ENCODE measurements at regions not wholly inside any gene's neighbourhood (a gene's known extent, or its start where the extent isn't known, plus 50 kb on each side); places are given as distances from the start of the nearest gene placed in this dataset.
"Not testable (repeated sequence)": the region's sequence is repeated elsewhere in the genome, so short reads cannot be mapped to it uniquely, and the experiment has no call there.

DNA sequence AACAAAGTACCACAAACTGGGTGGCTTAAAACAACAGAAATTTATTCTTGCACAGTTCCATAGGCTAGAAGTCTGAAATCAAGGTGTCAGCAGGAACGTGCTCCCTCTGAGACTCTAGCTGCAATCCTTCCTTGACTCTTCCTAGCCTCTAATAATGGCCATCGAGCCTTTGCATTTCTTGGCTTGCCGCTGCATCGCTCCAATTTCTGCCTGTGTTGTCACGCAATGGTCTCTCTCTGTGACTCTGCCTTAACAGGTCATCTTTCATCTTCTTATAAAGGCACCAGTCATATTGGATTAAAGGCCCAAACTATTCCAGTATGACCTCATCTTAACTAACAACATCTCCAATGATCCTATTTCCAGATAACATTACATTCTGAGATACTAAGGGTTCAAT is 61.0 kb upstream of the FNDC3B start:
- no peak for DNase-seq (ENCODE audit: low read depth)
- no peak for FAIRE-seq
- no peak for TF ChIP-seq CTCF (IDR thresholded peaks at IDR 0.05; ENCODE audit: insufficient read depth, low read length, severe bottlenecking)
- Histone ChIP-seq H3K4me3 (ENCODE audit: low read depth, low read length) (no peak overlapping the region), H3K27me3 (ENCODE audit: control insufficient read depth, insufficient read depth, low read length) (no peaks in the 10 kb centered on the region), H3K36me3 (ENCODE audit: control insufficient read depth, insufficient read depth, low read length) (no peaks in the 10 kb centered on the region)

GRCh38 chr3:171979081-171979480 is 60.3 kb upstream of the FNDC3B start:
- no peak for FAIRE-seq
- DNase-seq (ENCODE audit: low read depth), result no peak
- TF ChIP-seq CTCF (IDR thresholded peaks at IDR 0.05; ENCODE audit: insufficient read depth, low read length, severe bottlenecking), result no peak

GRCh38 chr3:171980578-171981270 is 58.7 kb upstream of the FNDC3B start:
- DNase-seq (ENCODE audit: low read depth) (no peak), FAIRE-seq (no peak)
- Histone ChIP-seq H3K27me3 (ENCODE audit: control insufficient read depth, insufficient read depth, low read length) (no peaks in the 10 kb centered on the region), H3K36me3 (ENCODE audit: control insufficient read depth, insufficient read depth, low read length) (no peaks in the 10 kb centered on the region), H3K4me3 (ENCODE audit: low read depth, low read length) (no peak overlapping the region)
- TF ChIP-seq CTCF (IDR thresholded peaks at IDR 0.05; ENCODE audit: insufficient read depth, low read length, severe bottlenecking), result no peak

More at GRCh38 chr3:171979081-171979480, 60.3 kb upstream of the FNDC3B start:
- no peaks in the 10 kb centered on the region for H3K36me3 ChIP-seq (ENCODE audit: control insufficient read depth, insufficient read depth, low read length)
- H3K27me3 ChIP-seq (ENCODE audit: control insufficient read depth, insufficient read depth, low read length), result no peaks in the 10 kb centered on the region
- no peak overlapping the region for H3K4me3 ChIP-seq (ENCODE audit: low read depth, low read length)

GRCh38 chr3:171981271-171981605 is 58.1 kb upstream of the FNDC3B start:
- no peak overlapping the region for H3K4me3 ChIP-seq (ENCODE audit: low read depth, low read length)
- no peak for TF ChIP-seq CTCF (IDR thresholded peaks at IDR 0.05; ENCODE audit: insufficient read depth, low read length, severe bottlenecking)
- H3K27me3 ChIP-seq (ENCODE audit: control insufficient read depth, insufficient read depth, low read length), result no peaks in the 10 kb centered on the region
- H3K36me3 ChIP-seq (ENCODE audit: control insufficient read depth, insufficient read depth, low read length), result no peaks in the 10 kb centered on the region
- DNase-seq (ENCODE audit: low read depth) (no peak), FAIRE-seq (no peak)

DNA sequence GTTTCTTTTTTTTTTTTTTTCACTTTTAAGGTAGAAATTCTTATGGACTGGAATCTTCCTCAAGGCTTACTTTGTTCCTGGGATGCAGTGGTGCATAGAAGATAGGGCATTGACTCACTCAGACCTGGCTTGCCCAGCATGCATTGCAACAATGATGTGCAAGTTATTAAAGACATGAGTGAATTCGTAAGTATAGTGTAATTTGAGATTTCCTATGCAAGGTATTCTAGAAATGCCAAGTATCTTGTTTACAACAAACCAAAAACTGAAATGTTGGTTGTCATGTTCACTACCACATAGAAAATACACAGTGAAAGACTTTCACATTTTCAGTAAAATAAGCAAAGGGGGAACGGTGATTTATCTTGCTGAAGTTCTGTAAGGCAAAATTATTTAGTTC is 56.5 kb upstream of the FNDC3B start:
- FAIRE-seq, result no peak
- no peak for TF ChIP-seq CTCF (IDR thresholded peaks at IDR 0.05; ENCODE audit: insufficient read depth, low read length, severe bottlenecking)

DNA sequence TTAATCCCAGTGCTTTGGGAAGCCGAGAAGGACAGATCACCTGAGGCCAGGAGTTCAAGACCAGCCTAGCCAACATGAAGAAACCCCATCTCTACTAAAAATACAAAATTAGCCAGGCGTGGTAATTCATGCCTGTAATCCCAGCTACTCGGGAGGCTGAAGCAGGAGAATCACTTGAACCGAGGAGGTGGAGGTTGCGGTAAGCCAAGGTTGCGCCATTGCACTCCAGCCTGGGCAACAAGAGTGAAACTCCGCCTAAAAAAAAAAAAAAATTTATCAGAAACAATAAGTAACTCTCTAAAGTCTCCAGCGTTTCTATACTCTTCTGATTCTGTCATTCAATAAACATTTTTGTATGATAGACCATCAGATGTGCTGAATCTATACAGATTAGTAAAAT is 55.7 kb upstream of the FNDC3B start:
- not testable (repeated sequence) for H3K27me3 ChIP-seq (ENCODE audit: control insufficient read depth, insufficient read depth, low read length); H3K36me3 ChIP-seq (ENCODE audit: control insufficient read depth, insufficient read depth, low read length); FAIRE-seq; H3K4me3 ChIP-seq (ENCODE audit: low read depth, low read length); DNase-seq (ENCODE audit: low read depth)

More for the DNA sequence above, 56.5 kb upstream of the FNDC3B start:
- no peaks in the 10 kb centered on the region for H3K27me3 ChIP-seq (ENCODE audit: control insufficient read depth, insufficient read depth, low read length)
- H3K36me3 ChIP-seq (ENCODE audit: control insufficient read depth, insufficient read depth, low read length), result no peaks in the 10 kb centered on the region
- DNase-seq (ENCODE audit: low read depth), result peak; percentile 40
- H3K4me3 ChIP-seq (ENCODE audit: low read depth, low read length), result no peak overlapping the region

Measured in bronchial epithelial cell (primary cell).